Pancreas (tissue), 10 donors: ENCODE measurements at regions not wholly inside any gene's neighbourhood (a gene's known extent, or its start where the extent isn't known, plus 50 kb on each side); places are given as distances from the start of the nearest gene placed in this dataset.

Source experiments
- ATAC-seq, 4 donors: fragments of 200-7000 bp; cut with Tn5 transposase; one replicate each; pipeline versions ENCODE4 v1.8.0 to v1.9.1; 2020; ENCODE audit warnings: mild to moderate bottlenecking in 4 of 4, moderate library complexity in 4 of 4
- DNase-seq, 6 donors: peaks; one replicate each; pipeline ENCODE4 v3.0.0-alpha.2; 2020
- FAIRE-seq: peaks from 2 replicates; lab custom pipeline; 2012; peaks lifted over from hg19 to GRCh38; lab: Jason Lieb, UNC
- H3K27ac ChIP-seq, 4 donors: fragments of 200-600 bp; sonication (generic); 1 replicate in 3 of 4; 2 replicates in 1 of 4; pipeline versions ENCODE4 v1.5.0 to v1.8.0; 2020
- H3K27me3 ChIP-seq, 4 donors: fragments of 200-600 bp; one replicate each; pipeline ENCODE4 v1.8.0; 2021
- H3K36me3 ChIP-seq, 3 donors: fragments of 200-600 bp; sonication (generic) in 1 of 3; one replicate each; pipeline versions ENCODE4 v1.5.0 to v1.8.0; 2020 to 2021
- H3K4me1 ChIP-seq, 3 donors: fragments of 200-600 bp; one replicate each; pipeline ENCODE4 v1.8.0; 2021
- H3K4me3 ChIP-seq, 4 donors: fragments of 200-600 bp; sonication (generic) in 2 of 4; one replicate each; pipeline versions ENCODE4 v1.5.0 to v1.8.0; 2020 to 2021
- H3K9me3 ChIP-seq, 4 donors: fragments of 200-600 bp; one replicate each; pipeline ENCODE4 v1.8.0; 2021
- WGBS, 2 donors: extraction: QIAGEN DNeasy Blood & Tissue Kit; methylation state at CpG; one replicate each; pipeline ENCODE4 v1.1.7; 2013; 5-methylcytosine and 5-hydroxymethylcytosine counted together
- intact Hi-C, 3 donors: fragments of 100-400 bp; cut with DNase I; formaldehyde crosslinking; loops; one replicate each; pipeline versions ENCODE4 v1.11.1 to v1.14.2; 2022
- TF ChIP-seq, protein P1 (sequence below), 4 donors: fragments of 200-600 bp; sonication (generic) in 3 of 4; IDR thresholded peaks; one replicate each; pipeline versions ENCODE4 v1.5.0 to v1.8.0; 2021; ENCODE audit warnings: antibody characterized with exemption in 4 of 4
- donor health status: healthy with polysubstance abuse.
- donor health status: DM: no; HTN: no; CAD: no; lungs with moderate emphysema.
- donor health status: DM: no; HTN: no; CAD: no.
- donor health status: control.
- donor health status: control.
- donor health status: Bipolar disorder and iron deficiency.
- donor health status: DM: yes; HTN: yes; CAD: no.
- donor health status: DM: no; HTN: no; CAD: no.
- donor health status: DM: no; HTN: no; CAD: no.
- donor health status: DM: yes; HTN: yes; CAD: no.

GRCh38 chr15:66836231-66837030 lies 134.4 kb downstream of the SMAD6 start:
- FAIRE-seq (no peak), DNase-seq (peak in 1 of 6 donors; percentile 24), ATAC-seq (no peak)
- Histone ChIP-seq H3K27ac (no peak overlapping the region), H3K4me1 (no peaks in the 10 kb centered on the region), H3K4me3 (no peak overlapping the region), H3K27me3 (no peaks in the 10 kb centered on the region), H3K9me3 (no peaks in the 10 kb centered on the region), H3K36me3 (no peaks in the 10 kb centered on the region)
- intact Hi-C loops = no loop called here
- TF ChIP-seq, protein P1, sequence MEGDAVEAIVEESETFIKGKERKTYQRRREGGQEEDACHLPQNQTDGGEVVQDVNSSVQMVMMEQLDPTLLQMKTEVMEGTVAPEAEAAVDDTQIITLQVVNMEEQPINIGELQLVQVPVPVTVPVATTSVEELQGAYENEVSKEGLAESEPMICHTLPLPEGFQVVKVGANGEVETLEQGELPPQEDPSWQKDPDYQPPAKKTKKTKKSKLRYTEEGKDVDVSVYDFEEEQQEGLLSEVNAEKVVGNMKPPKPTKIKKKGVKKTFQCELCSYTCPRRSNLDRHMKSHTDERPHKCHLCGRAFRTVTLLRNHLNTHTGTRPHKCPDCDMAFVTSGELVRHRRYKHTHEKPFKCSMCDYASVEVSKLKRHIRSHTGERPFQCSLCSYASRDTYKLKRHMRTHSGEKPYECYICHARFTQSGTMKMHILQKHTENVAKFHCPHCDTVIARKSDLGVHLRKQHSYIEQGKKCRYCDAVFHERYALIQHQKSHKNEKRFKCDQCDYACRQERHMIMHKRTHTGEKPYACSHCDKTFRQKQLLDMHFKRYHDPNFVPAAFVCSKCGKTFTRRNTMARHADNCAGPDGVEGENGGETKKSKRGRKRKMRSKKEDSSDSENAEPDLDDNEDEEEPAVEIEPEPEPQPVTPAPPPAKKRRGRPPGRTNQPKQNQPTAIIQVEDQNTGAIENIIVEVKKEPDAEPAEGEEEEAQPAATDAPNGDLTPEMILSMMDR (IDR thresholded peaks at IDR 0.05) = no peak
- 82 to 84% methylated on average over 9 of the region's 9 CpGs for WGBS, 2 donors

- Histone ChIP-seq H3K4me3 (no peak overlapping the region), H3K4me1 (peaks cover 0 to 2% (median 2%) of the 10 kb centered on the region in 3 donors), H3K9me3 (no peaks in the 10 kb centered on the region), H3K27me3 (no peaks in the 10 kb centered on the region), H3K36me3 (no peaks in the 10 kb centered on the region), H3K27ac (no peak overlapping the region)
- WGBS, 2 donors = 72 to 82% methylated on average over 7 of the region's 7 CpGs
- DNase-seq (peak in 1 of 6 donors; percentile 22), ATAC-seq (no peak), FAIRE-seq (no peak)
- intact Hi-C loops = no loop called here
- TF ChIP-seq, protein P1 (IDR thresholded peaks at IDR 0.05) = no peak
Observed at GRCh38 chr15:66838202-66838601, 136.2 kb downstream of the SMAD6 start.

DNA sequence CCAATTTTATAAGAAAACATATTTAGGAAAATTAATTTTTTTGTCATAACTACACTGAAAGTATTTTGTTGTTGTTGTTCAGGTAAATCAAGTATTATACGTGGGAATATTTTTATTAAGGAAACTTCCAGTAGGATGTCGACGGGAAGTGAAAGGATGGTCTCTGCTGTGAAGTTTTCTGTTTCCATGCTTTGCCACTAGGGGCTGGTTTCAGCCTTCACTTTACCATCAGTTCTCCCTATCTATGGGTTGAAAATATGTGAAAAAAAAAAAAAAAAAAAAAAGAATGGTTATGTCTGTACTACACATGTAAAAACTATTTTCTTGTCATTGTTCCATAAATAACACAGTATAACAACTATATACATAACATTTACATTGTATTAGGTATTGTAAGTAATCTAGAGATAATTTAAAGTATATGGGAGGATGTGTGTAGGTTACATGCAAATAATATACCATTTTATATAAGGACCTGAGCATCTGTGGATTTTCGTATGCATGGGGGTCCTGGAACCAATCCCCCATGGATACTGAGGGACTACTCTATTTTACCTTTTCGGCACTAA lies 136.7 kb downstream of the SMAD6 start:
- Histone ChIP-seq H3K27ac (no peak overlapping the region), H3K4me3 (no peak overlapping the region), H3K36me3 (no peaks in the 10 kb centered on the region), H3K9me3 (no peaks in the 10 kb centered on the region), H3K4me1 (peaks cover 0 to 7% (median 5%) of the 10 kb centered on the region in 3 donors), H3K27me3 (no peaks in the 10 kb centered on the region)
- FAIRE-seq (peak; percentile 23), DNase-seq (no peak), ATAC-seq (no peak)
- WGBS, 2 donors = 56 to 57% methylated on average over 5 of the region's 5 CpGs
- intact Hi-C loops = no loop called here
- TF ChIP-seq, protein P1 (IDR thresholded peaks at IDR 0.05) = peak in 3 of 4 donors; percentile 19 to 45 (median 42)

DNA sequence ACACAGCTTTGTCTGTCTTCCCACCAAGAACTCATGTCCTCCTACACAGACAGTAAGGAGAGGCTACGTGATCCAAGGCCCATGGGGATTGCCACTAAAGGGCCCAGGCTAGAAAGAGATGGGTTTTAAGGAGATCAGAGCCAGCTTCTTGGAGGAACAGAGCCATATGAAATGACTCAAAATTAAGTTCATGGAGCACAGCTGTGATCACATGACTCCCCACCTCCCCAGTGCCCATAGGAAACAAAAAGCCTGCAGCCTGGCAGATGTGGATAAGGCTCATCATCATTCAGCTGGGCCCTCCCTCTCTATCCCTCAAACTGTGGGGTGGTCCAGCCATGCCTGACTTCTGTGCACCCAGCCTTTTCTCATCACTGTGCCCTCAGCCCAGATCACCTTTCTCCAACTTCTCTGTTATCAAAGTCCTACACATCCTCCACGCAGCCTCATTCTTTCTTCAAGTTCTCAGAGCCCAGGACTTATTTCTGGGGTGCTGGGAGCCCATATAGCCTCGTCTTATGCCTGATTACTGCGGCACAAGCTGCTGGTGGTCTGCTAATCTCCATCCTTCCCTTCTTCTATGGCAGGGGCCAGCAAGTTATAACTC lies 137.6 kb downstream of the SMAD6 start:
- H3K27me3 ChIP-seq = no peaks in the 10 kb centered on the region
- ATAC-seq = no peak
- peak in 1 of 6 donors; percentile 4 for DNase-seq
- H3K27ac ChIP-seq = no peak overlapping the region
- intact Hi-C loops = no loop called here
- no peaks in the 10 kb centered on the region for H3K9me3 ChIP-seq
- no peaks in the 10 kb centered on the region for H3K36me3 ChIP-seq
- 83 to 90% methylated on average over 4 of the region's 4 CpGs for WGBS, 2 donors
- FAIRE-seq = no peak
- peaks cover 0 to 7% (median 5%) of the 10 kb centered on the region in 3 donors for H3K4me1 ChIP-seq
- no peak overlapping the region for H3K4me3 ChIP-seq
- TF ChIP-seq, protein P1 (IDR thresholded peaks at IDR 0.05) = no peak
